ENCODE measurements at regions not wholly inside any gene's neighbourhood (a gene's known extent, or its start where the extent isn't known, plus 50 kb on each side); places are given as distances from the start of the nearest gene placed in this dataset.
"Not testable (repeated sequence)": the region's sequence is repeated elsewhere in the genome, so short reads cannot be mapped to it uniquely, and the experiment has no call there.

- Histone ChIP-seq H3K27ac (ENCODE audit: low read depth in 1 of 2, low read length in 1 of 2) (no peak overlapping the region), H3K4me1 (ENCODE audit: control insufficient read depth in 5 of 5, insufficient read depth in 5 of 5, low read length in 5 of 5) (no peaks in the 10 kb centered on the region), H3K9me3 (ENCODE audit: control insufficient read depth in 4 of 4, insufficient read depth in 3 of 4, low read length in 3 of 4) (no peaks in the 10 kb centered on the region), H3K36me3 (ENCODE audit: control insufficient read depth in 4 of 4, insufficient read depth in 4 of 4, low read length in 4 of 4) (no peaks in the 10 kb centered on the region), H3K27me3 (ENCODE audit: control insufficient read depth in 3 of 3, insufficient read depth in 3 of 3, low read length in 2 of 3) (no peaks in the 10 kb centered on the region), H3K9ac (ENCODE audit: insufficient read depth in 1 of 2, low read length in 2 of 2) (no peak overlapping the region), H3K4me3 (no peak overlapping the region)
- ATAC-seq (ENCODE audit: insufficient read depth, low FRiP score): no peak
- no peak for TF ChIP-seq CTCF (IDR thresholded peaks at IDR 0.05; ENCODE audit: control extremely low read depth, extremely low read depth)
- 93 to 96% methylated on average over 3 of the region's 3 CpGs for WGBS, 2 donors
- DNase-seq: no peak
These were observed 181.5 kb upstream of the OR13F1 start for GRCh38 chr9:104322596-104322995.

- DNase-seq: not testable (repeated sequence)
These were observed 179.9 kb upstream of the OR13F1 start for GRCh38 chr9:104323967-104324694.

GRCh38 chr9:104326912-104327311 is 177.2 kb upstream of the OR13F1 start:
- Histone ChIP-seq H3K9me3 (ENCODE audit: control insufficient read depth in 4 of 4, insufficient read depth in 3 of 4, low read length in 3 of 4) (peaks cover 0 to 2% (median 0%) of the 10 kb centered on the region in 4 donors), H3K4me1 (ENCODE audit: control insufficient read depth in 5 of 5, insufficient read depth in 5 of 5, low read length in 5 of 5) (no peaks in the 10 kb centered on the region), H3K27ac (ENCODE audit: low read depth in 1 of 2, low read length in 1 of 2) (no peak overlapping the region), H3K27me3 (ENCODE audit: control insufficient read depth in 3 of 3, insufficient read depth in 3 of 3, low read length in 2 of 3) (no peaks in the 10 kb centered on the region), H3K36me3 (ENCODE audit: control insufficient read depth in 4 of 4, insufficient read depth in 4 of 4, low read length in 4 of 4) (no peaks in the 10 kb centered on the region), H3K9ac (ENCODE audit: insufficient read depth in 1 of 2, low read length in 2 of 2) (no peak overlapping the region), H3K4me3 (no peak overlapping the region)
- TF ChIP-seq CTCF (IDR thresholded peaks at IDR 0.05; ENCODE audit: control extremely low read depth, extremely low read depth): no peak
- no peak for DNase-seq
- 85 to 86% methylated on average over 2 of the region's 2 CpGs for WGBS, 2 donors
- ATAC-seq (ENCODE audit: insufficient read depth, low FRiP score): no peak

More at GRCh38 chr9:104323967-104324694, 179.9 kb upstream of the OR13F1 start:
- not testable (repeated sequence) for ATAC-seq (ENCODE audit: insufficient read depth, low FRiP score); H3K27me3 ChIP-seq (ENCODE audit: control insufficient read depth in 3 of 3, insufficient read depth in 3 of 3, low read length in 2 of 3); H3K9me3 ChIP-seq (ENCODE audit: control insufficient read depth in 4 of 4, insufficient read depth in 3 of 4, low read length in 3 of 4); H3K4me1 ChIP-seq (ENCODE audit: control insufficient read depth in 5 of 5, insufficient read depth in 5 of 5, low read length in 5 of 5); H3K9ac ChIP-seq (ENCODE audit: insufficient read depth in 1 of 2, low read length in 2 of 2); H3K4me3 ChIP-seq; H3K27ac ChIP-seq (ENCODE audit: low read depth in 1 of 2, low read length in 1 of 2); H3K36me3 ChIP-seq (ENCODE audit: control insufficient read depth in 4 of 4, insufficient read depth in 4 of 4, low read length in 4 of 4)
- WGBS, 2 donors: 94 to 96% methylated on average over 2 of the region's 2 CpGs

GRCh38 chr9:104329245-104329644 is 174.8 kb upstream of the OR13F1 start:
- H3K9ac ChIP-seq (ENCODE audit: insufficient read depth in 1 of 2, low read length in 2 of 2): no peak overlapping the region
- no peak overlapping the region for H3K4me3 ChIP-seq
- TF ChIP-seq CTCF (IDR thresholded peaks at IDR 0.05; ENCODE audit: control extremely low read depth, extremely low read depth): no peak
- no peaks in the 10 kb centered on the region for H3K27me3 ChIP-seq (ENCODE audit: control insufficient read depth in 3 of 3, insufficient read depth in 3 of 3, low read length in 2 of 3)
- H3K9me3 ChIP-seq (ENCODE audit: control insufficient read depth in 4 of 4, insufficient read depth in 3 of 4, low read length in 3 of 4): peaks cover 0 to 2% (median under 1%) of the 10 kb centered on the region in 4 donors
- H3K4me1 ChIP-seq (ENCODE audit: control insufficient read depth in 5 of 5, insufficient read depth in 5 of 5, low read length in 5 of 5): no peaks in the 10 kb centered on the region
- ATAC-seq (ENCODE audit: insufficient read depth, low FRiP score) (no peak), DNase-seq (no peak)
- H3K27ac ChIP-seq (ENCODE audit: low read depth in 1 of 2, low read length in 1 of 2): no peak overlapping the region
- H3K36me3 ChIP-seq (ENCODE audit: control insufficient read depth in 4 of 4, insufficient read depth in 4 of 4, low read length in 4 of 4): no peaks in the 10 kb centered on the region
- WGBS, 2 donors: 92 to 95% methylated on average over 18 of the region's 18 CpGs

Data from lung (tissue), 11 donors.